Germinal center (tissue), 1 donor: ENCODE measurements at regions not wholly inside any gene's neighbourhood (a gene's known extent, or its start where the extent isn't known, plus 50 kb on each side); places are given as distances from the start of the nearest gene placed in this dataset.
A peak's percentile ranks its signal among the peaks of the same experiment; 100 is the strongest.

ENCODE experiments used
- DNase-seq: peaks from one replicate; pipeline ENCODE4 v3.0.0; 2012; ENCODE audit warnings: mixed read lengths, low spot score

- DNase-seq, result no peak
These were observed 142.5 kb upstream of the TNS3 start for GRCh38 chr7:47724335-47724982.

- no peak for DNase-seq
These were observed 140.2 kb upstream of the TNS3 start for GRCh38 chr7:47722126-47722525.

- DNase-seq, result peak; percentile 49
These were observed 139.8 kb upstream of the TNS3 start for GRCh38 chr7:47721670-47722069.

GRCh38 chr7:47720907-47721244, 139.0 kb upstream of the TNS3 start:
- DNase-seq, result no peak

GRCh38 chr7:47720141-47720906, 138.4 kb upstream of the TNS3 start:
- peak; percentile 32 for DNase-seq

- DNase-seq, result no peak
These were observed 137.8 kb upstream of the TNS3 start for GRCh38 chr7:47719675-47720074.

GRCh38 chr7:47715631-47716068, 133.7 kb upstream of the TNS3 start:
- DNase-seq, result no peak

- peak; percentile 68 for DNase-seq
These were observed 133.0 kb upstream of the TNS3 start for GRCh38 chr7:47714669-47715607.

- DNase-seq, result no peak
These were observed 131.7 kb upstream of the TNS3 start for GRCh38 chr7:47713595-47713994.

GRCh38 chr7:47712416-47712815, 130.5 kb upstream of the TNS3 start:
- DNase-seq, result no peak

GRCh38 chr7:47711776-47712175, 129.9 kb upstream of the TNS3 start:
- no peak for DNase-seq

GRCh38 chr7:47710201-47710935, 128.5 kb upstream of the TNS3 start:
- no peak for DNase-seq

GRCh38 chr7:47709451-47709850, 127.5 kb upstream of the TNS3 start:
- DNase-seq, result no peak

GRCh38 chr7:47709051-47709450, 127.1 kb upstream of the TNS3 start:
- no peak for DNase-seq

GRCh38 chr7:47707583-47707982, 125.7 kb upstream of the TNS3 start:
- peak; percentile 53 for DNase-seq

- DNase-seq, result no peak
These were observed 123.0 kb upstream of the TNS3 start for GRCh38 chr7:47704936-47705335.

GRCh38 chr7:47702080-47702479, 120.2 kb upstream of the TNS3 start:
- DNase-seq, result no peak

- DNase-seq, result no peak
These were observed 116.5 kb upstream of the TNS3 start for GRCh38 chr7:47698386-47698785.

- DNase-seq, result no peak
These were observed 115.6 kb upstream of the TNS3 start for GRCh38 chr7:47697543-47697942.

- no peak for DNase-seq
These were observed 114.3 kb upstream of the TNS3 start for GRCh38 chr7:47696152-47696710.

GRCh38 chr7:47693216-47693615, 111.3 kb upstream of the TNS3 start:
- DNase-seq, result no peak

GRCh38 chr7:47691988-47692387, 110.1 kb upstream of the TNS3 start:
- DNase-seq, result no peak
